DND-41 (cell line): ENCODE measurements at regions not wholly inside any gene's neighbourhood (a gene's known extent, or its start where the extent isn't known, plus 50 kb on each side); places are given as distances from the start of the nearest gene placed in this dataset.

Source experiments
- ATAC-seq: fragments of 200-7000 bp; cut with Tn5 transposase; 3 replicates; pipeline ENCODE4 v1.9.1; 2021; ENCODE audit warnings: low read depth; ENCODE audit not compliant: insufficient read depth
- DNase-seq: peaks from one replicate; pipeline ENCODE4 v3.0.0-alpha.2; 2020
- H2AFZ ChIP-seq: 2 replicates; pipeline ENCODE4 v1.6.0; 2012; ENCODE audit warnings: low read depth, low read length
- H3K27ac ChIP-seq: 2 replicates; pipeline ENCODE4 v1.5.1; 2012; ENCODE audit warnings: low read length, inconsistent platforms
- H3K27me3 ChIP-seq: fragments of 200-600 bp; sonication (generic); 2 replicates; pipeline ENCODE4 v1.6.0; 2012; ENCODE audit warnings: low read length, mild to moderate bottlenecking, inconsistent platforms; ENCODE audit not compliant: insufficient read depth, poor library complexity
- H3K36me3 ChIP-seq: 2 replicates; pipeline ENCODE4 v1.5.1; 2012; ENCODE audit warnings: low read length, inconsistent platforms; ENCODE audit not compliant: insufficient read depth
- H3K4me1 ChIP-seq: 2 replicates; pipeline ENCODE4 v1.5.1; 2012; ENCODE audit warnings: mild to moderate bottlenecking, low read length; ENCODE audit not compliant: insufficient read depth
- H3K4me2 ChIP-seq: 2 replicates; pipeline ENCODE4 v1.6.0; 2012; ENCODE audit warnings: mild to moderate bottlenecking, moderate library complexity, low read length, inconsistent platforms; ENCODE audit not compliant: insufficient read depth
- H3K4me3 ChIP-seq, 2 experiments: fragments of 200-600 bp in 1 of 2; shearing (Covaris generic) in 1 of 2; 2 replicates each; pipeline ENCODE4 v1.5.1; 2012 to 2016; ENCODE audit warnings: inconsistent platforms in 2 of 2, low read length in 2 of 2, mild to moderate bottlenecking in 2 of 2, low read depth in 1 of 2, moderate library complexity in 1 of 2
- H3K79me2 ChIP-seq: 2 replicates; pipeline ENCODE4 v1.6.0; 2012; ENCODE audit warnings: low read length, inconsistent platforms; ENCODE audit not compliant: insufficient read depth
- H3K9ac ChIP-seq: 2 replicates; pipeline ENCODE4 v1.6.0; 2012; ENCODE audit warnings: low read depth, mild to moderate bottlenecking, inconsistent platforms, low read length, moderate library complexity
- H3K9me3 ChIP-seq: 2 replicates; pipeline ENCODE4 v1.5.1; 2012; ENCODE audit warnings: low read length, moderate library complexity, mild to moderate bottlenecking, inconsistent platforms; ENCODE audit not compliant: insufficient read depth, severe bottlenecking
- H4K20me1 ChIP-seq: 2 replicates; pipeline ENCODE4 v1.6.0; 2012; ENCODE audit warnings: low read length; ENCODE audit not compliant: insufficient read depth
- EZH2 ChIP-seq: IDR thresholded peaks from 3 replicates; pipeline ENCODE4 v1.6.1; 2012; ENCODE audit warnings: borderline replicate concordance, low read depth, mild to moderate bottlenecking, moderate library complexity, low read length, inconsistent platforms; ENCODE audit not compliant: severe bottlenecking
- TF ChIP-seq, protein P1 (sequence below): IDR thresholded peaks from 2 replicates; pipeline ENCODE4 v1.5.1; 2012; ENCODE audit warnings: borderline replicate concordance, low read length, moderate library complexity, mild to moderate bottlenecking; ENCODE audit not compliant: poor library complexity, severe bottlenecking; ENCODE audit errors: extremely low read depth

- no peak overlapping the region for H3K27ac ChIP-seq
- no peak overlapping the region for H3K9ac ChIP-seq
Observed at GRCh38 chr6:11922901-11923300, 89.2 kb upstream of the HIVEP1 start.

DNA sequence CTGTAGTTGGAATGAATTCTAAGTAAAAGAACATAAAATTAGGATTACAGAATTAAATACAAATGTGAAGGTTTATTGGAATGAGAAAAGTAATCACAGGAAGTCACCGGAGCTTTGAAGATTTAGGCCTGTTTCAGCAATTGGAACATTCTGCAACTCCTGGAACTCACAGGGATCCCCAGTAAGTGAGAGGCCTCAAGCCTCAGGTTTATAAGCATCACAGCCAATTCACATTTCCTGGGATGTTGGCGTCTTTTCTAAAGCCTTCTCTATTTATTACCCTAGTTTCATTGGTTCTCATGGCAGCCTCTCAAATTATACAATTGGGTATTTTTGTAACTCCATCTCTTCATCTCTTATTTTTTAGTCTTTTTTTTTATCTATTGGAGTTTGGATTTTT is 90.4 kb upstream of the HIVEP1 start:
- no peaks in the 10 kb centered on the region for H4K20me1 ChIP-seq
- no peak for ATAC-seq
- H3K27ac ChIP-seq: no peak overlapping the region
- H3K36me3 ChIP-seq: no peaks in the 10 kb centered on the region
- H3K9ac ChIP-seq: no peak overlapping the region
- H2AFZ ChIP-seq: no peak overlapping the region
- H3K4me3 ChIP-seq: no peak overlapping the region
- TF ChIP-seq, protein P1, sequence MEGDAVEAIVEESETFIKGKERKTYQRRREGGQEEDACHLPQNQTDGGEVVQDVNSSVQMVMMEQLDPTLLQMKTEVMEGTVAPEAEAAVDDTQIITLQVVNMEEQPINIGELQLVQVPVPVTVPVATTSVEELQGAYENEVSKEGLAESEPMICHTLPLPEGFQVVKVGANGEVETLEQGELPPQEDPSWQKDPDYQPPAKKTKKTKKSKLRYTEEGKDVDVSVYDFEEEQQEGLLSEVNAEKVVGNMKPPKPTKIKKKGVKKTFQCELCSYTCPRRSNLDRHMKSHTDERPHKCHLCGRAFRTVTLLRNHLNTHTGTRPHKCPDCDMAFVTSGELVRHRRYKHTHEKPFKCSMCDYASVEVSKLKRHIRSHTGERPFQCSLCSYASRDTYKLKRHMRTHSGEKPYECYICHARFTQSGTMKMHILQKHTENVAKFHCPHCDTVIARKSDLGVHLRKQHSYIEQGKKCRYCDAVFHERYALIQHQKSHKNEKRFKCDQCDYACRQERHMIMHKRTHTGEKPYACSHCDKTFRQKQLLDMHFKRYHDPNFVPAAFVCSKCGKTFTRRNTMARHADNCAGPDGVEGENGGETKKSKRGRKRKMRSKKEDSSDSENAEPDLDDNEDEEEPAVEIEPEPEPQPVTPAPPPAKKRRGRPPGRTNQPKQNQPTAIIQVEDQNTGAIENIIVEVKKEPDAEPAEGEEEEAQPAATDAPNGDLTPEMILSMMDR: no peak
- no peak for TF ChIP-seq EZH2
- no peaks in the 10 kb centered on the region for H3K9me3 ChIP-seq
- no peaks in the 10 kb centered on the region for H3K79me2 ChIP-seq
- H3K4me1 ChIP-seq: no peaks in the 10 kb centered on the region
- H3K27me3 ChIP-seq: no peaks in the 10 kb centered on the region
- H3K4me2 ChIP-seq: no peak overlapping the region
- no peak for DNase-seq

More at GRCh38 chr6:11922901-11923300, 89.2 kb upstream of the HIVEP1 start:
- Histone ChIP-seq H2AFZ (no peak overlapping the region), H3K79me2 (no peaks in the 10 kb centered on the region), H3K9me3 (no peaks in the 10 kb centered on the region), H3K36me3 (no peaks in the 10 kb centered on the region), H4K20me1 (no peaks in the 10 kb centered on the region), H3K4me3 (no peak overlapping the region), H3K4me2 (no peak overlapping the region), H3K27me3 (no peaks in the 10 kb centered on the region), H3K4me1 (no peaks in the 10 kb centered on the region)
- TF ChIP-seq, protein P1: no peak
- no peak for TF ChIP-seq EZH2
- no peak for DNase-seq
- no peak for ATAC-seq

GRCh38 chr6:11921017-11921438 is 91.1 kb upstream of the HIVEP1 start:
- ATAC-seq (no peak), DNase-seq (no peak)
- H4K20me1 ChIP-seq: no peaks in the 10 kb centered on the region
- H3K4me1 ChIP-seq: no peaks in the 10 kb centered on the region
- H3K27ac ChIP-seq: no peak overlapping the region
- H3K4me3 ChIP-seq: no peak overlapping the region
- H3K36me3 ChIP-seq: no peaks in the 10 kb centered on the region
- H3K9ac ChIP-seq: no peak overlapping the region
- no peak overlapping the region for H3K4me2 ChIP-seq
- H3K27me3 ChIP-seq: no peaks in the 10 kb centered on the region
- TF ChIP-seq EZH2: no peak
- TF ChIP-seq, protein P1: no peak
- no peaks in the 10 kb centered on the region for H3K79me2 ChIP-seq
- H3K9me3 ChIP-seq: no peaks in the 10 kb centered on the region
- H2AFZ ChIP-seq: no peak overlapping the region

GRCh38 chr6:11920566-11920965 is 91.5 kb upstream of the HIVEP1 start:
- Histone ChIP-seq H3K36me3 (no peaks in the 10 kb centered on the region), H3K27ac (no peak overlapping the region), H3K27me3 (no peaks in the 10 kb centered on the region), H3K4me2 (no peak overlapping the region), H3K79me2 (no peaks in the 10 kb centered on the region), H3K9ac (no peak overlapping the region), H3K4me1 (no peaks in the 10 kb centered on the region), H3K4me3 (no peak overlapping the region), H3K9me3 (no peaks in the 10 kb centered on the region), H2AFZ (no peak overlapping the region), H4K20me1 (no peaks in the 10 kb centered on the region)
- ATAC-seq (no peak), DNase-seq (no peak)
- TF ChIP-seq, protein P1: no peak
- TF ChIP-seq EZH2: no peak
